ENCODE measurements at regions not wholly inside any gene's neighbourhood (a gene's known extent, or its start where the extent isn't known, plus 50 kb on each side); places are given as distances from the start of the nearest gene placed in this dataset.

DNA sequence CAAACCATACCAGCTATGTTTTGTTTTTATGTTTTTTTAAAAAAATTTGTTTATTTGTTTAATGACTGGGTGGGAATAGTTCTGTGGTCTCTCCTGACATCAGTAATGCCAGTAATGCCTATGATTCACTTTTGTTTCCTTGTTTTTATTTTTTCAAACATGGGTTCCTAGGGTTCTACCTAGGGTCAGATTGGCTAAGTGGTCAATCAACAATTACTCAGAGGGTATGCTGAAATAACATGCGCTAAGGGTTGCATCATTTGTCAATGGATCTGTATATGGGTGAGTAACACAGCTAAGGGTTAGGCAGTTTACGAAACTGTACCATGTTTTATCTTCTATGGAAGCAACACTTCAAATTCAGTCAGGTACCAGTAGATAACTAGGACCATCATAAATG lies 583.8 kb upstream of the GJE1 start:
- no peak for DNase-seq (ENCODE audit: low read depth)
- TF ChIP-seq, protein P1, sequence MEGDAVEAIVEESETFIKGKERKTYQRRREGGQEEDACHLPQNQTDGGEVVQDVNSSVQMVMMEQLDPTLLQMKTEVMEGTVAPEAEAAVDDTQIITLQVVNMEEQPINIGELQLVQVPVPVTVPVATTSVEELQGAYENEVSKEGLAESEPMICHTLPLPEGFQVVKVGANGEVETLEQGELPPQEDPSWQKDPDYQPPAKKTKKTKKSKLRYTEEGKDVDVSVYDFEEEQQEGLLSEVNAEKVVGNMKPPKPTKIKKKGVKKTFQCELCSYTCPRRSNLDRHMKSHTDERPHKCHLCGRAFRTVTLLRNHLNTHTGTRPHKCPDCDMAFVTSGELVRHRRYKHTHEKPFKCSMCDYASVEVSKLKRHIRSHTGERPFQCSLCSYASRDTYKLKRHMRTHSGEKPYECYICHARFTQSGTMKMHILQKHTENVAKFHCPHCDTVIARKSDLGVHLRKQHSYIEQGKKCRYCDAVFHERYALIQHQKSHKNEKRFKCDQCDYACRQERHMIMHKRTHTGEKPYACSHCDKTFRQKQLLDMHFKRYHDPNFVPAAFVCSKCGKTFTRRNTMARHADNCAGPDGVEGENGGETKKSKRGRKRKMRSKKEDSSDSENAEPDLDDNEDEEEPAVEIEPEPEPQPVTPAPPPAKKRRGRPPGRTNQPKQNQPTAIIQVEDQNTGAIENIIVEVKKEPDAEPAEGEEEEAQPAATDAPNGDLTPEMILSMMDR (IDR thresholded peaks at IDR 0.05; ENCODE audit: low read depth, low read length, missing control alignments) = no peak
- in situ Hi-C loops (cut with HindIII; ENCODE audit: low sequenced_read_pairs) = no loop called here
- H3K4me3 ChIP-seq (ENCODE audit: low read depth, low read length) = no peak overlapping the region

DNA sequence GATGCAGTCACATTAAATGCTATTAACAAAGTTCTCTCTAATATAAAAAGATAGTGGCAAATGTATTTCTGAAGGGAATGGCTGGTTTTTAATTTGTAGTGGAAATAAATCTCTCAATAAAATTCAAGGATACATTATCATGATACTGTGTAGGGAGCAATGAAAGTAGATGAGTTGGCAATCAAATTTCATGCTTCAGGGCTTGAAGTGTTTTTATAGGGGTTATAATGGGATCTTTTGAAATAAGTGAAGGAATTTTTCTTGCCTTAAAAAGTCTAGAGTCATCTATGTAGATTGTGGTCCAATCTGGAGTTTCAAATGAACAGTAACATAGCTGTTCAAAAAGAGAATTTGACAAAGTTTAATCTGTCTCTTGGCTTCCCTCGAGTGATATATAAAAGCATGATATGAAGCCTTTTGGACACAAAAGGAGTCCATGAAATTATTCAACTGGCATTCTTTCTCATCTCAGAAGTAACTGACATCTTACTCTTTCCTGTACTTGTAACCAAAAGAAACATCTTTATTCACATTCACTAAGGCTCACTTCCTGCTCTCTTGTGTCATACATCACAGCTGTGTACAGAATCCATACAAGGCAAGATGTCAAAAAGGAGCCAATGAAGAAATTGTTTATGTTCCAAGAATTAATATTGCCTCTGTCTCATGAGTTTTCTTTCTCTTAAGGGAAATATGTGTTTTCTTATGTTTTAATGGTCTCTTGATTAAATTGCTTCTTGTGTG lies 591.0 kb upstream of the GJE1 start:
- in situ Hi-C loops (cut with HindIII; ENCODE audit: low sequenced_read_pairs) = no loop called here
- no peak overlapping the region for H3K4me3 ChIP-seq (ENCODE audit: low read depth, low read length)
- TF ChIP-seq, protein P1 (IDR thresholded peaks at IDR 0.05; ENCODE audit: low read depth, low read length, missing control alignments) = no peak
- DNase-seq (ENCODE audit: low read depth) = no peak

DNA sequence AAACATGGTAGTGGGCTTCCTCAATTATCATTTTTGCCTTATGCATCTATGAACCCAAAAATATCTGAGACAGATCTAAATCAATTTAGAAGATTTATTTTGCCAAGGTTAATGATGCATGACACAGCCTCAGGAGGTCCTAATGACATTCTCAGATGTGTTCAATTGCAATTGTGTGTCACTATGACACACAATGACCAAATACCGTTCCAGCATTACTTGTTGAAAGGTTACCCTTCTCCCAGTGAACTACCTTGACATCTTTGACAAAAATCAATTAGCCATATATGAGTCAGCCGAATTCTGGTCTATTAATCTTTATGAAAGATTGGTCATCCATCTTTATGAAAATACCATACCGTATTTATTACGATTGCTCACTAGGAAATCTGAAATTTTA lies 592.5 kb upstream of the GJE1 start:
- DNase-seq (ENCODE audit: low read depth) = no peak
- in situ Hi-C loops (cut with HindIII; ENCODE audit: low sequenced_read_pairs) = no loop called here
- TF ChIP-seq, protein P1 (IDR thresholded peaks at IDR 0.05; ENCODE audit: low read depth, low read length, missing control alignments) = no peak
- no peak overlapping the region for H3K4me3 ChIP-seq (ENCODE audit: low read depth, low read length)

DNA sequence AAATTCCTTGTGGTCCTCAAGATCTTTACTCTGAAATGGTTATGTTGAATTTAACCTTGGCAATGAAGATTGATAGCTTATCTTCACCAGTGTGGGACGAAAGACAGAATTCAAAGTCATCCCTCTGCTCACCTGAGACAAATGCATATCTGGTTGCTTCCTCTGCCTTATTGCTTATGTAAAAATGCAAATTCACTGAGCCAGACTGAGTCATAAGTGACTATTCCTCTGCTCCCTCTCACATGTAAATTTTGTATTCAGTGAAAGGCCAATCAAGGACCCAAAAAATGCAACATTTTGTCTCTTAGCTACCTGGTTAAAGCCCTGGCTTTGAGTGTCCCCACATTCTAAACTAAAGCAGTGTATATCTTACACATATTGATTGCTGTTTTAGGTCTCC lies 593.1 kb upstream of the GJE1 start:
- DNase-seq (ENCODE audit: low read depth) = no peak
- TF ChIP-seq, protein P1 (IDR thresholded peaks at IDR 0.05; ENCODE audit: low read depth, low read length, missing control alignments) = no peak
- in situ Hi-C loops (cut with HindIII; ENCODE audit: low sequenced_read_pairs) = no loop called here
- H3K4me3 ChIP-seq (ENCODE audit: low read depth, low read length) = no peak overlapping the region

DNA sequence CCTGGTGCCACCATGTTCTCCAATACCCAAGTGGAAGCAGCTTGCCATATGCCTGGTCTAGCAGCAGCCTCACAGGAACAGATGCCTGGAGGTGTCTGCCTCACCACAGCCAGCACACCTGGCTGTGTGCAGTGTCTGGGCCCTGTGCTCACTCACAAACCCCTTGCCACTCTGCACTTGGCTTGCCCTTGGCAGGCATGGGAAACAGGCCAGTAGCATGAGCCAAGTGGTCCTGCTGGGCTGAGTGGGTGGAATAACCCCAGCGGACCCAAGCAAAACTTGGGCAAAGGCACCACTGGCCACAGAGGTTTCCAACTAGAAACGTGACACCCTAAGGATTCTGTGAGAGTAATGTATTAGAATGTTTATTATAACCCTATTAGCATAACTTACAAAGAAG lies 600.5 kb upstream of the GJE1 start:
- in situ Hi-C loops (cut with HindIII; ENCODE audit: low sequenced_read_pairs) = no loop called here
- H3K4me3 ChIP-seq (ENCODE audit: low read depth, low read length) = no peak overlapping the region
- TF ChIP-seq, protein P1 (IDR thresholded peaks at IDR 0.05; ENCODE audit: low read depth, low read length, missing control alignments) = no peak
- DNase-seq (ENCODE audit: low read depth) = no peak

DNA sequence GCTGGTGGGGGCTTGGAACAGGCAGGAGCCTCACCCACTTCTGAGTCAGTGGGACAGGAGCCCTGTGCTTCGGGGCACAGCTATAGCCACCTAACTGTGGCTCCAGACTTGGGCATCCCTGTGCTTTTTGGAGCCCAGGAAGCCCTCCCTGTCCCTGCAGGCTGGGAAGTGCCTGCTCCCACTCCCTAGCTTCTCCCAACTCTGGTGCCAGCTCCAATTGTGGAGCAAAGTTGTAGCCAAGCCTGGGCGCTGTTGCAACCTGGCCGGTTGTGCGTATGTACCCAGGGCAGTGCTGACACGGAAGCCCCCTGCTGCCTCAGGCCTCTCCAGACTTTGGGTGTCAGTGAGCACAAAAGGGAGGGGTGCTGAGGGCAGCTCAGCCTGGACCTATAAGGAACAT lies 601.7 kb upstream of the GJE1 start:
- no peak overlapping the region for H3K4me3 ChIP-seq (ENCODE audit: low read depth, low read length)
- TF ChIP-seq, protein P1 (IDR thresholded peaks at IDR 0.05; ENCODE audit: low read depth, low read length, missing control alignments) = no peak
- in situ Hi-C loops (cut with HindIII; ENCODE audit: low sequenced_read_pairs) = no loop called here
- no peak for DNase-seq (ENCODE audit: low read depth)
